Kidney (tissue), 13 donors: ENCODE measurements at regions not wholly inside any gene's neighbourhood (a gene's known extent, or its start where the extent isn't known, plus 50 kb on each side); places are given as distances from the start of the nearest gene placed in this dataset.

Source experiments
- DNase-seq, 5 donors: peaks; one replicate each; pipeline ENCODE4 v3.0.0-alpha.2; 2013 to 2020
- FAIRE-seq: peaks from 2 replicates; lab custom pipeline; 2012; peaks lifted over from hg19 to GRCh38; lab: Jason Lieb, UNC
- H3K27ac ChIP-seq, 2 donors: one replicate each; pipeline ENCODE4 v1.7.0; 2013; ENCODE audit warnings: low read depth in 2 of 2, low read length in 2 of 2, inconsistent platforms in 1 of 2
- H3K27me3 ChIP-seq: one replicate; pipeline ENCODE4 v1.7.1; 2013; ENCODE audit warnings: low read length, inconsistent platforms; ENCODE audit not compliant: control insufficient read depth, insufficient read depth
- H3K36me3 ChIP-seq, 3 donors: one replicate each; pipeline versions ENCODE4 v1.7.0 to v1.7.1; 2013; ENCODE audit warnings: low read length in 3 of 3, control low read depth in 1 of 3, inconsistent platforms in 1 of 3; ENCODE audit not compliant: insufficient read depth in 3 of 3, control insufficient read depth in 2 of 3
- H3K4me1 ChIP-seq, 3 donors: one replicate each; pipeline versions ENCODE4 v1.7.0 to v1.7.1; 2013; ENCODE audit warnings: low read length in 3 of 3, inconsistent platforms in 1 of 3, low read depth in 1 of 3; ENCODE audit not compliant: control insufficient read depth in 2 of 3, insufficient read depth in 2 of 3
- H3K4me3 ChIP-seq, 3 donors: one replicate each; pipeline versions ENCODE4 v1.7.0 to v1.8.1; 2013; ENCODE audit warnings: low read length in 3 of 3, control low read depth in 1 of 3, inconsistent platforms in 1 of 3
- H3K9ac ChIP-seq, 3 donors: one replicate each; pipeline versions ENCODE4 v1.7.0 to v1.7.1; 2013; ENCODE audit warnings: low read length in 3 of 3, control low read depth in 1 of 3, inconsistent platforms in 1 of 3
- H3K9me3 ChIP-seq, 3 donors: one replicate each; pipeline versions ENCODE4 v1.7.0 to v1.7.1; 2013; ENCODE audit warnings: low read length in 3 of 3, control low read depth in 1 of 3, inconsistent platforms in 1 of 3; ENCODE audit not compliant: control insufficient read depth in 2 of 3, insufficient read depth in 1 of 3
- intact Hi-C: fragments of 100-400 bp; cut with DNase I; formaldehyde crosslinking; loops from one replicate; pipeline ENCODE4 v1.11.1; 2022
- TF ChIP-seq, protein P1 (sequence below): IDR thresholded peaks from 3 replicates; pipeline ENCODE4 v1.5.1; 2012; ENCODE audit warnings: mild to moderate bottlenecking, moderate library complexity, borderline replicate concordance; ENCODE audit not compliant: insufficient read depth; ENCODE audit errors: extremely low read depth
- donor health status: control.
- donor health status: control.
- donor health status: control.
- donor health status: control.
- donor health status: control.
- donor health status: DM: yes; HTN: yes; CAD: no.
- donor health status: Normal renal cell carcinoma (clear cell type).

DNA sequence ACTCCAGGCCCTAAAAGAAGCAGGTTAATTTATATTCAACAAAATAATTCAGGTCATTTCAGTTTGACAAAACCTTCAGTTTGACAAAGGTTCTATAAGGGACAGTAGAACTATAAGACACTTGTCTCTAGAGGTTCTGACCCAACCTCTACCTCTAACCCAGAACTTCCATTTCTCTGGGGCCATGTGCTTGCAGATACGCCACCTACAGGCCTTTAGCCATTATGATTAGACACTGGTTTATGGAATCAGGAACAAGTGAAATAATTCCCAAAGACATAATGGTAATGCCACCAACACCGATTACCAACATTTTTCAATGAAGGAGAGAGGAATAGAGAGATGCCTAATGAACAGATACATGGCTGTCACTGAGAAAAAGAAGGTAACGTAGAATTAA, 733.9 kb downstream of the PRELID2 start:
- H3K4me3 ChIP-seq = no peak overlapping the region
- H3K9ac ChIP-seq = no peak overlapping the region
- FAIRE-seq = no peak
- DNase-seq = no peak
- intact Hi-C loops = no loop called here
- H3K27ac ChIP-seq = no peak overlapping the region
- TF ChIP-seq, protein P1, sequence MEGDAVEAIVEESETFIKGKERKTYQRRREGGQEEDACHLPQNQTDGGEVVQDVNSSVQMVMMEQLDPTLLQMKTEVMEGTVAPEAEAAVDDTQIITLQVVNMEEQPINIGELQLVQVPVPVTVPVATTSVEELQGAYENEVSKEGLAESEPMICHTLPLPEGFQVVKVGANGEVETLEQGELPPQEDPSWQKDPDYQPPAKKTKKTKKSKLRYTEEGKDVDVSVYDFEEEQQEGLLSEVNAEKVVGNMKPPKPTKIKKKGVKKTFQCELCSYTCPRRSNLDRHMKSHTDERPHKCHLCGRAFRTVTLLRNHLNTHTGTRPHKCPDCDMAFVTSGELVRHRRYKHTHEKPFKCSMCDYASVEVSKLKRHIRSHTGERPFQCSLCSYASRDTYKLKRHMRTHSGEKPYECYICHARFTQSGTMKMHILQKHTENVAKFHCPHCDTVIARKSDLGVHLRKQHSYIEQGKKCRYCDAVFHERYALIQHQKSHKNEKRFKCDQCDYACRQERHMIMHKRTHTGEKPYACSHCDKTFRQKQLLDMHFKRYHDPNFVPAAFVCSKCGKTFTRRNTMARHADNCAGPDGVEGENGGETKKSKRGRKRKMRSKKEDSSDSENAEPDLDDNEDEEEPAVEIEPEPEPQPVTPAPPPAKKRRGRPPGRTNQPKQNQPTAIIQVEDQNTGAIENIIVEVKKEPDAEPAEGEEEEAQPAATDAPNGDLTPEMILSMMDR = peak; percentile 27
- H3K9me3 ChIP-seq = no peaks in the 10 kb centered on the region
- H3K4me1 ChIP-seq = no peaks in the 10 kb centered on the region
- no peaks in the 10 kb centered on the region for H3K36me3 ChIP-seq
- no peaks in the 10 kb centered on the region for H3K27me3 ChIP-seq

DNA sequence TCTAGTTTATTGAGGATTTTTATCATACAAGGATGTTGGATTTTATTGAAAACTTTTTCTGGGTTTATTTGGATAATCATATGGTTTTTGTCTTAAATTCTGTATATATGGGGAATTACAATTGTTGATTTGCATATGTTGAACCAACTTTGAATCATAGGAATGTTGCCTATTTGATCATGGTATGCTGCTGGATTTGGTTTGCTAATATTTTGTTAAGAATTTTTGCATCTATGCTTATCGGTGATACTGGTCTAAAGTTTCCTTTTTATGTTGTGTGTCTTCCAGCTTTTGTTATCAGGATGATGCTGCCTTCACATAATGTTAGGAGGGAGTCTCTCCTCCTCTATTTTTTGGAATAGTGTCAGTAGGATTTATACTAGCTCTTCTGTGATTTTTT, 745.0 kb downstream of the PRELID2 start:
- Histone ChIP-seq H3K9ac (no peak overlapping the region), H3K27ac (no peak overlapping the region), H3K36me3 (no peaks in the 10 kb centered on the region), H3K4me1 (no peaks in the 10 kb centered on the region), H3K4me3 (no peak overlapping the region), H3K27me3 (no peaks in the 10 kb centered on the region), H3K9me3 (no peaks in the 10 kb centered on the region)
- intact Hi-C loops = no loop called here
- TF ChIP-seq, protein P1 = no peak
- no peak for FAIRE-seq
- no peak for DNase-seq

DNA sequence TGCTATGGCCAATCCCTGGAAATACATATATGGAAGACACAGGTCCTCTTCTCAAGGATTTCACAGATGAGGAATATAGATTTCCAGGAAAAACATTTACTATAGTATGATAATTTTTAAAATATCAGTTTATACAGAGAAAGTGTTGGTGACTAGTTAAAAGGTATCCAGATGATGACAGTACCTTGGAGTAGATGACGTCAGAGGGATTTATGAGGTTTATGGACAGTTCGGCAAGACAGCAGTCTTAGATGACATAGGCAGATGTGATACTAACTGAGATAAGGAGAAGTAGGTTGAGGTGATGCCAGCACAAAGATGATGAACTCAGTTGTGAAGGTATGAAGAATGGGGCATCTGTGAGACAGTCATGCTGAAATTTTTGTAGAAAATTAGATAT, 750.3 kb downstream of the PRELID2 start:
- Histone ChIP-seq H3K27me3 (no peaks in the 10 kb centered on the region), H3K36me3 (no peaks in the 10 kb centered on the region), H3K9me3 (no peaks in the 10 kb centered on the region), H3K27ac (no peak overlapping the region), H3K9ac (no peak overlapping the region), H3K4me1 (no peaks in the 10 kb centered on the region), H3K4me3 (no peak overlapping the region)
- intact Hi-C loops = no loop called here
- FAIRE-seq = no peak
- DNase-seq = no peak
- TF ChIP-seq, protein P1 = no peak

DNA sequence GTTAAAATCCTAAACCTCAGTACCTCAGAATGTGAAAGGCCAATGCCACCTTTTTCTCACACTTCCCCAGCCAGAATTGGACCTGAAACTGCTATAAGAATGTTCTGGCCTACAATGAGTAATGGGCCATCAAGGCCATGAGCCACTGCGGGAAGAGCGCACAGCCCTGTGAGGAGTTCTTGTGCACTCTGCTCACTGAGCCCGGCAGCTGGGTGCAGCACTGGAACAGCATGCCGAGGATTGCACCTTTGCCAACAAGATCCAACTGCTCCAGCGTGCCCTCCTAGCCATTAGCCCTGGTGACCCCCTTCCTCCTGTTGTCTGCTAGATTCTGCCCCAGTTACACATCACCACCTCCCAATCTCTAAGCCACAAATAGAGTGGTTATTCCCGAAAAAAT, 758.1 kb downstream of the PRELID2 start:
- no peaks in the 10 kb centered on the region for H3K4me1 ChIP-seq

More for the DNA sequence above, 758.1 kb downstream of the PRELID2 start:
- Histone ChIP-seq H3K27me3 (no peaks in the 10 kb centered on the region), H3K36me3 (no peaks in the 10 kb centered on the region), H3K9ac (no peak overlapping the region), H3K9me3 (no peaks in the 10 kb centered on the region), H3K4me3 (no peak overlapping the region), H3K27ac (no peak overlapping the region)
- DNase-seq (no peak), FAIRE-seq (no peak)
- TF ChIP-seq, protein P1 = no peak
- intact Hi-C loops = no loop called here
